GM12878 (cell line): ENCODE measurements at regions not wholly inside any gene's neighbourhood (a gene's known extent, or its start where the extent isn't known, plus 50 kb on each side); places are given as distances from the start of the nearest gene placed in this dataset.

ENCODE experiments used
- ATAC-seq: fragments of 200-7000 bp; cut with Tn5 transposase; 3 replicates; pipeline ENCODE4 v1.9.1; 2020; ENCODE audit warnings: mild to moderate bottlenecking, moderate library complexity
- BruUV-seq: library from RNA; stranded (reverse); fragments of 400-500 nt; replicated peaks from 2 replicates; lab custom pipeline; 2021; lab: Mats Ljungman, UMichigan
- CTCF ChIA-PET: fragments of 300-600 bp; sonication (Branson Sonifier 250); formaldehyde crosslinking; extraction: SDS; loops from one replicate; lab custom pipeline; 2021; ENCODE audit warnings: inconsistent platforms; lab: Yijun Ruan, JAX
- POLR2A ChIA-PET: fragments of 350-600 bp; formaldehyde crosslinking; extraction: SDS; loops from one replicate; lab custom pipeline; 2021; ENCODE audit warnings: inconsistent platforms; lab: Charles Lee
- RAD21 ChIA-PET: fragments of 300-600 bp; sonication (Branson Sonifier 250); formaldehyde crosslinking; loops from one replicate; lab custom pipeline; 2023; ENCODE audit warnings: antibody characterized with exemption; ENCODE audit not compliant: unreplicated experiment; lab: Charles Lee
- SMC1A ChIA-PET: fragments of 300-600 bp; sonication (Branson Sonifier 250); formaldehyde crosslinking; loops from one replicate; lab custom pipeline; 2023; ENCODE audit not compliant: unreplicated experiment, uncharacterized antibody; lab: Charles Lee
- DNase-seq: peaks from one replicate; pipeline ENCODE4 v3.0.0-alpha.2; 2011; ENCODE audit warnings: low read depth, low spot score
- FAIRE-seq: peaks from 3 replicates; lab custom pipeline; 2011; peaks lifted over from hg19 to GRCh38; lab: Jason Lieb, UNC
- H2AFZ ChIP-seq: 2 replicates; pipeline ENCODE4 v1.6.0; 2011; ENCODE audit warnings: low read depth, low read length, control low read depth; ENCODE audit not compliant: control insufficient read depth
- H3K27ac ChIP-seq: 2 replicates; pipeline ENCODE4 v1.5.1; 2011; ENCODE audit warnings: control low read depth; ENCODE audit not compliant: control insufficient read depth, insufficient read depth
- H3K27me3 ChIP-seq, 2 experiments: replicated peaks in 1 of 2; 2 replicates each; pipeline versions ENCODE4 v1.6.0 to v1.6.1; 2011; ENCODE audit warnings: low read length in 1 of 2; ENCODE audit not compliant: control insufficient read depth in 2 of 2, insufficient read depth in 2 of 2
- H3K36me3 ChIP-seq, 2 experiments: 2 replicates each; pipeline ENCODE4 v1.5.1; 2011; ENCODE audit warnings: low read length in 1 of 2; ENCODE audit not compliant: control insufficient read depth in 2 of 2, insufficient read depth in 2 of 2
- H3K4me1 ChIP-seq: 2 replicates; pipeline ENCODE4 v1.6.1; 2011; ENCODE audit warnings: mild to moderate bottlenecking, low read length, moderate library complexity, mixed read lengths; ENCODE audit not compliant: control insufficient read depth, insufficient read depth
- H3K4me2 ChIP-seq: 2 replicates; pipeline ENCODE4 v1.6.0; 2011; ENCODE audit warnings: control low read depth; ENCODE audit not compliant: control insufficient read depth, insufficient read depth
- H3K4me3 ChIP-seq: fragments of 200-600 bp; sonication (generic); 2 replicates; pipeline ENCODE4 v1.5.1; 2016
- H3K79me2 ChIP-seq: 2 replicates; pipeline ENCODE4 v1.6.0; 2011; ENCODE audit warnings: low read length; ENCODE audit not compliant: control insufficient read depth, insufficient read depth
- H3K9ac ChIP-seq: 2 replicates; pipeline ENCODE4 v1.8.0; 2011; ENCODE audit warnings: low read length, control low read depth, mixed read lengths; ENCODE audit not compliant: control insufficient read depth, insufficient read depth
- H3K9me3 ChIP-seq: replicated peaks from 3 replicates; pipeline ENCODE4 v1.5.1; 2011; ENCODE audit warnings: mild to moderate bottlenecking, low read length; ENCODE audit not compliant: control insufficient read depth, insufficient read depth
- H4K20me1 ChIP-seq: 2 replicates; pipeline ENCODE4 v1.6.0; 2011; ENCODE audit not compliant: control insufficient read depth, insufficient read depth
- BCL11A ChIP-seq: IDR thresholded peaks from 2 replicates; pipeline ENCODE4 v1.6.1; 2011; ENCODE audit warnings: low read depth, low read length
- E2F4 ChIP-seq: IDR thresholded peaks from 2 replicates; pipeline ENCODE4 v1.6.1; 2012; ENCODE audit warnings: low read depth, low read length, improper control_type of control experiment
- ETV6 ChIP-seq, 2 experiments: fragments of 450-650 bp in 1 of 2; IDR thresholded peaks in 1 of 2; conservative IDR thresholded peaks in 1 of 2; 2 replicates each; pipeline ENCODE4 v1.6.1; 2014; ENCODE audit warnings: antibody characterized with exemption in 1 of 2, borderline replicate concordance in 1 of 2, low read depth in 1 of 2, mild to moderate bottlenecking in 1 of 2, moderate library complexity in 1 of 2
- IRF3 ChIP-seq: fragments of 450-650 bp; IDR thresholded peaks from 2 replicates; pipeline ENCODE4 v1.6.1; 2014; ENCODE audit warnings: mild to moderate bottlenecking
- MYB ChIP-seq: fragments of 150-350 bp; IDR thresholded peaks from 2 replicates; pipeline ENCODE4 v1.6.1; 2014; ENCODE audit warnings: mild to moderate bottlenecking, low read depth, low read length, borderline replicate concordance
- MYC ChIP-seq: IDR thresholded peaks from 2 replicates; pipeline ENCODE4 v1.6.1; 2011; ENCODE audit warnings: mild to moderate bottlenecking, low read length, moderate library complexity, inconsistent platforms; ENCODE audit not compliant: insufficient read depth, insufficient replicate concordance, insufficient read length, severe bottlenecking
- NR2C1 ChIP-seq: fragments of 450-650 bp; IDR thresholded peaks from 2 replicates; pipeline ENCODE4 v1.6.1; 2017; ENCODE audit warnings: antibody characterized with exemption, mild to moderate bottlenecking, moderate library complexity
- NRF1 ChIP-seq: conservative IDR thresholded peaks from 2 replicates; pipeline ENCODE4 v1.6.1; 2011; ENCODE audit warnings: mild to moderate bottlenecking, low read depth, low read length, improper control_type of control experiment
- PAX5 ChIP-seq: IDR thresholded peaks from 2 replicates; pipeline ENCODE4 v1.6.1; 2011; ENCODE audit warnings: low read depth, low read length, borderline replicate concordance
- RB1 ChIP-seq: fragments of 450-650 bp; formaldehyde crosslinking; IDR thresholded peaks from 2 replicates; pipeline ENCODE4 v1.6.1; 2017; ENCODE audit warnings: mild to moderate bottlenecking, borderline replicate concordance
- RELA ChIP-seq: fragments of 450-650 bp; IDR thresholded peaks from 2 replicates; pipeline ENCODE4 v1.8.0; 2014; ENCODE audit warnings: borderline replicate concordance; ENCODE audit not compliant: partially characterized antibody
- SIX5 ChIP-seq: IDR thresholded peaks from 2 replicates; pipeline ENCODE4 v1.6.1; 2011; ENCODE audit warnings: mild to moderate bottlenecking, low read depth, low read length, moderate library complexity; ENCODE audit not compliant: severe bottlenecking
- SMAD5 ChIP-seq: IDR thresholded peaks from 2 replicates; pipeline ENCODE4 v1.6.1; 2016; ENCODE audit warnings: antibody characterized with exemption, low read depth
- SUPT20H ChIP-seq: IDR thresholded peaks from 2 replicates; pipeline ENCODE4 v1.6.1; 2011; ENCODE audit warnings: low read depth, mild to moderate bottlenecking, low read length, moderate library complexity, borderline replicate concordance; ENCODE audit not compliant: control insufficient read depth
- TARDBP ChIP-seq: IDR thresholded peaks from 2 replicates; pipeline ENCODE4 v1.6.1; 2016; ENCODE audit warnings: borderline replicate concordance
- TCF12 ChIP-seq: IDR thresholded peaks from 2 replicates; pipeline ENCODE4 v1.6.1; 2011; ENCODE audit warnings: low read depth, mild to moderate bottlenecking, low read length
- TCF3 ChIP-seq: IDR thresholded peaks from 2 replicates; pipeline ENCODE4 v1.6.1; 2012; ENCODE audit warnings: low read depth, mild to moderate bottlenecking, low read length, borderline replicate concordance; ENCODE audit not compliant: insufficient read depth
- TCF7 ChIP-seq: IDR thresholded peaks from 2 replicates; pipeline ENCODE4 v1.6.1; 2014; ENCODE audit warnings: antibody characterized with exemption, borderline replicate concordance
- USF2 ChIP-seq: IDR thresholded peaks from 2 replicates; pipeline ENCODE4 v1.6.1; 2011; ENCODE audit warnings: low read depth, low read length, improper control_type of control experiment, borderline replicate concordance
- ZNF622 ChIP-seq: fragments of 450-650 bp; IDR thresholded peaks from 2 replicates; pipeline ENCODE4 v1.6.1; 2017; ENCODE audit warnings: mild to moderate bottlenecking, inconsistent platforms
- WGBS: methylation state at CpG from one replicate; pipeline ENCODE4 v1.1.6; 2016; ENCODE audit warnings: low lambda C conversion rate; ENCODE audit not compliant: insufficient replicate concordance, insufficient coverage; ENCODE audit errors: missing lambda C conversion rate; 5-methylcytosine and 5-hydroxymethylcytosine counted together
- in situ Hi-C: fragments of 300-500 bp; cut with MboI; formaldehyde crosslinking; loops from 9 replicates; pipeline ENCODE4 v1.14.3; 2018; ENCODE audit warnings: mixed read lengths
- intact Hi-C: fragments of 100-400 bp; cut with micrococcal nuclease; formaldehyde crosslinking; loops from one replicate; pipeline ENCODE4 v1.14.2; 2022; ENCODE audit not compliant: unreplicated experiment

DNA sequence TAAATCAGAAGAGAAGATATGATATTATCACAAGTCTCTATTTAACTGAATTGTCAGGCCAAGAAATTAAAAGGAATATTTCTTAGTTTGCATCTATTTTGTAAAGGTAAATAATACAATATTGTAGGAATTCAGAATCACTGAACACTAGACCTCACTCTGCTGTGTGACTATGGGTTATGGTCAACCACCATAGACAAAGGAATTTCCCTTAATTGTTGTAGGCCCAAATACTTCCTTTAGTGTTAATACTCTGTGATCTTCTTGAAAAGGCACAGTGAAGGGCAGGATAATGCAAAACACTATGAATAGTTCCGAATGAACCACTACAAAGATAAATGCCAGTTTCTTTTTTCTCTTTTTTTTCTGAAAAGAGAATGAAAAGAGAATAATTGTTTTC, 162.3 kb downstream of the TUSC7 start:
- Histone ChIP-seq H3K79me2 (no peaks in the 10 kb centered on the region), H3K36me3 (no peaks in the 10 kb centered on the region), H3K4me3 (no peak overlapping the region), H3K9ac (no peak overlapping the region), H3K9me3 (no peaks in the 10 kb centered on the region), H3K4me1 (no peaks in the 10 kb centered on the region), H4K20me1 (no peaks in the 10 kb centered on the region), H3K27me3 (no peaks in the 10 kb centered on the region), H3K4me2 (no peak overlapping the region), H3K27ac (no peak overlapping the region), H2AFZ (no peak overlapping the region)
- CTCF ChIA-PET, result interaction anchor here (1.0 to 1.1 kb wide), 2 partner anchors 101 to 1126 kb away, joined by 3 to 7 read pairs; no protein-coding TSS in a partner anchor
- FAIRE-seq, result no peak
- no TSS peak for BruUV-seq
- intact Hi-C loops (no loop called here), in situ Hi-C loops (no loop called here)
- POLR2A ChIA-PET, result no interaction called here
- SMC1A ChIA-PET, result interaction anchor here (0.7 to 1.3 kb wide), 5 partner anchors 9 to 654 kb away, joined by 3 to 7 read pairs (median 3); no protein-coding TSS in a partner anchor
- peak; percentile 41; the same call in 1 of the 3 replicates for ATAC-seq
- DNase-seq, result no peak
- TF ChIP-seq ETV6 (conservative IDR thresholded peaks at IDR 0.05 in 1 of 2, IDR thresholded peaks at IDR 0.05 in 1 of 2; ENCODE audit: borderline replicate concordance in 1 of 2, low read depth in 1 of 2) (no peak), ZNF622 (no peak), TCF12 (no peak), RELA (no peak), PAX5 (no peak), IRF3 (no peak), TCF3 (no peak), MYC (no peak), SMAD5 (no peak), MYB (no peak), SIX5 (no peak), RB1 (no peak), TCF7 (no peak), SUPT20H (no peak), BCL11A (no peak), NRF1 (no peak), TARDBP (no peak), NR2C1 (no peak), USF2 (no peak), E2F4 (no peak)
- RAD21 ChIA-PET, result no interaction called here
- 0% methylated on average over 1 of the region's 1 CpG for WGBS
